HG02798 (cell line): ENCODE measurements at regions not wholly inside any gene's neighbourhood (a gene's known extent, or its start where the extent isn't known, plus 50 kb on each side); places are given as distances from the start of the nearest gene placed in this dataset.

Experiments
- ATAC-seq: cut with Tn5 transposase; IDR thresholded peaks from one replicate; pipeline ENCODE4 v1.9.1; 2021; ENCODE audit warnings: mild to moderate bottlenecking; ENCODE audit not compliant: unreplicated experiment, poor library complexity

DNA sequence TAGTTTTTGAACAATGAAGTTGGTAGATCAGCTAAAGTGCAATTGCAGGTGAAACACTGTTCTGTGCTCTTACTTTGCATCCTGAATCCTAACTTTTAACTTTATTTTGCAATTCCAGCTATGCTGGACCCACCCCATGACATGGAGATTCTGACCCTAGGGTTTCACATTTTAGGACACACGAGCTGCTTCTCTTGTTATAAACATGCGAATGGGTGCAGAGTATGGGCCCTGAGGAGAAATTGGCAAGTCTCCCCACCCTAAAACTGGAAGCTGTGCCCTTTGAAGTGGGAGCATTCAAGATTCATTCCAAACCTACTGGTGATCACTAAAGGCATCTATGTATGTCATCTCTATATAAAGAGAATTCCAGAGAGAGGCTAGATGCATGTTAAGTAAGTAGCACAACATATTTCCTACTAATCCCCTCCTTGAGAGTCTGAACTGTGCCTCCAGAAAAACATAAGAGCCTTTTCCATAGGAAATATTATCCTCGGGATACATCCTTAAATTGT is 794.3 kb upstream of the ZEB2 start:
- ATAC-seq = no peak

DNA sequence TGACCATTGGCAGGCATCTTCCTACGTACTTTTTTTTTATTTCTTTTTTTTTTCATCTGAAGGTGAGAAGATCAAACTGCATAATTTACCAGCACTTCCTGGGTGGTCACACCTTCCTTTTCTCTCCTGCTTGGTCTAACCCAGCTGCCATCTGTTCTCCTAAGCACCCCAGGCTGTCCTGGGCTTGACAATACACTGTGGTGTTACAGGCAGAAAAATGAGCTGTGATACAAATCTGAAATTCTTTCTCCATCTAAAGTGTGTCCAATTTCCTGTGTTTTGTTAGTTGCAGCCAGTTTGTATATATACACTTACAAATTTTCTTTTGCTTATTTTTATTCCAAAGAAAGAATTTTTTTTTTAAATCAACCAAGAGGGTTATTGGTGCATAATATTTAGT is 786.0 kb upstream of the ZEB2 start:
- no peak for ATAC-seq

DNA sequence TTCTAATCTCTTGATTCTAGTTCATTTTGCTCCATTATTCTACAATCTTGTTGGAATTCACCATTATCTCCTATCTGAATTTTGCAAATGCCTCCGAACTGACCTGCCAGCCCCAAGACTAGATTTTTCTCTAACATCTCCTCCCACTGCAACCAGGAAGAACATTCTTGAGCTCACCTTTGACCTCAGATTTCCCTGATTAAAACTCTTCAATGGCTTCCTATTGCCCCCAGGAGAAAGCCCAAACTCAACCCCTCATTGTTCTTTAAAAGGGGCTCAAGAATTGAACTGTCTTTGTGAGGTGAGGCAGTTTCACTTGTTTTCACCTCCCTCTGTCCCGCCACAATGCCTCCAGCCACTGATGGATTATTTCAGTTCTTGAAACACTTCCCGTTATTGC is 784.6 kb upstream of the ZEB2 start:
- no peak for ATAC-seq

DNA sequence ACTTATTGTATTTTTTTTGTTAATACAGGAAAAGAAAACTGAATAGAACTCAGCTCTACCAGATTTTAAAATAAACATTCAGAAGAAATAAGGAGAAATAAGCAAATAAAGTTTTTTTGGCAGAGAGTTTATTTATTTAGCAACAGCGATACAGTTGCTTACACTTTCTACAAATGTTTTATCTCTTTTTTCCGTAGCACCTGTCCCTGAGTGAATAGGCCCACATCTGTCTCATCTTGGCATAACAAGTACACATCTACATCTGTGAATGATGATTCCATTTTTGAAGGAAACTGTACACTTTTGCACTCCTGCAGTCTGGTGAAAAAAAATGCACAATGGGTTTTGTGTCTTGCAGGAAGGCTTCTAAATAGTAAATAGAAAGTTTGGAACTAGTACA is 783.6 kb upstream of the ZEB2 start:
- no peak for ATAC-seq

DNA sequence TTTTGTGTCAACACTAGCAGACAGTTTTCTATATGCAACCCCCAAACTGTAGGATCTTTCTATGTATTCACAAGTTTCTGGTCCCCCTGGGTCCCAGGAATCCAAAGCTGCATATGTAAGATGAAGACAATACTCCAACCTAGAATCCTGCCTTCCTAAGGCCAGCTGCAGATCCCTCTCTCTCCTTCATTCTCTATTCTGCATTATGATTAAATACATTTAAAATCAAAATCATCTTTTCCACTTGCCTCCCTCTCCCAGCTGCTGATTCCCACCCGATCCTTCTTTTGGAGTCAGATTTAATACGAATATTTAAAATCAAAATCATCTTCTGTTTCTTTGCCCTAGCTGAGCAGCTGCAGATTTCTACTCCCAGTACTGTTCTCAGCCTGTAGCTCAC is 783.0 kb upstream of the ZEB2 start:
- no peak for ATAC-seq

DNA sequence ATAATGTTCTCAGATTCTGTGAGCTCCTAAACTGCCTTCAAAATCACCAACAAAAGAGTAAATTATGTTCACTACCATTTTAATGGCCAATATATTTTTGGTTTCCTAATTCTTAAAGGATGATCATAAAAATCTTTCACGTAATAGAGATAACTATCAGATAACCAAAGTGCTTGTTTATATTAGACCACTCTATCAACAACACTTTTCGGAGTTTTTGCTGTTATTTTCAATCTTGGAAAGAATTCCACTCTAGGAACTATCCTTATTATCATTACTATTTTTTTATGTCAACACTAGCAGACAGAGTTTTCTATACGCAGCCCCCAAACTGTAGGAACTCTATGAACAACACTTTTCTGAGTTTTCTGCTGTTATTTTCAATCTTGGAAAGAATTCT is 782.5 kb upstream of the ZEB2 start:
- ATAC-seq = no peak

DNA sequence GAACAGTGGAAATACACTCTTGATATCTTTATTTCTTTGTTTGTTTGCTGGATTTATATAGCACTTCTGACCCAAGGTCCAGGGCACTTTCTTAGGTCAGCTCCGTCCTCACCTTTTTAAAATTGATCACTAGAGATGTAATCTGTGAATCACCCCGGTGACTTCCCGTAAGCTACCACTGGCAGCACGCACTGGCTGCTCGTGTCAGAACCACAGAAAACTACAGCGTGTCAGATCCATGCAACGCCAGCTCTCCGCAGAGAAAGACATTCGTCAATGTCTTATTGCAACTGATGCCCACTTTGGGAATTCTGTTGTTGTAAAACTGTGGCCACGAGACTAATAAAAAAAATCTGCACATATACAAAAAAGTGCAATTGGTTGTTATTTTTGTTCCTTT is 779.4 kb upstream of the ZEB2 start:
- no peak for ATAC-seq

DNA sequence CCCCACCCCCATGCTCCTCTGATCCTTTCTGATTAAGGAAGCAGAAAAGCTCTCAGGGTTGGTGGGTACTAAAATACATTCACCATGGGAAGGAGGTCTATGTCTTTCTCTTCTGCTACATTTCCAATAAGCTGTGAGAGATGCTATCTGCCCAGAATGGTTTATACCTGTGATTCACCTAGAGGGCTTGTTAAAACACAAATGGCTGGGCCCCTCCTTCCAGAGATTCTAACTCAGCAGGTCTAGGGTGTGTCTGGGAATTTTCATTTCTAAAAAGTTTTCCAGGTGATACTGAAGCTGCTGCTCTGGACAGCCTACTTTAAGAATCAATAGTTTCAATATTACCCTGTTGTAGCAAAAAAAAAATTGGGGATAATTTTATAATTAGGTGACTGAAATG is 772.2 kb upstream of the ZEB2 start:
- ATAC-seq = no peak

DNA sequence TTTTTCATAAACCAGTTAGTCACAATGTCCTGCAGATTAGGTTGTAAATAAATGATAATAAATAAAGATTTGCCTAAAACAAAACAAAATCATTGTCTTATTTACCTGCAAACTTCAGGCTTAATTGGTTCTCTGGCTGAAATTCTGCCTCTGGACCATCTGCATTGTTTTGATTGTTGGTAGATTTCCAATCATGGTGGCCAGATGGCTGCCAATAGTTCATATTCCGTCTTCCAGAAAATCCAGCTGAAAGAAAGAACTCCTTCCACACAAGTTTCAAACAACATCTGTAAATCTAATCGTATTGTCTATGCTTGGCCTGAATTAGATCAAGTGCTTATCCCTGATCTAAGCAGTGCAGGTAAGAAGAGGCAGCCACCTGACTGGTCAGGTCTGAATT is 771.1 kb upstream of the ZEB2 start:
- no peak for ATAC-seq

DNA sequence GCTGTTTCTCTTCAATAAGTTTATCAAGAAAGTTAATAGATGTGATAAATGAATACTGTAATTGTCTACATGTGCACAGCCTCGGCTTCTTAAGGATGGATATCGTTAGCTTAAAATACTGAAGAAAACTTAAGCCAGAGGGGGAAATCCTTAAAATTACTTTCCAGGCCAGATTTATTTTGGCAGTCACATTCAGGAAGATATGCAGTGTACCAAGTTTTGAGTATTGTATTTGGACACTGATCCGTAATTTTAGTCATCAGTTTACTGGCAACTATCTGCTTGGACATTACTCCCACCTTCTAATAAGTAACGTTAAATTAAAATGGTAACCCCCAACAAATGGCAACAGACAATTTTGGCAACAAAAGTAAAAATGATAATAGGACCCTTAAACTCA is 770.0 kb upstream of the ZEB2 start:
- no peak for ATAC-seq

DNA sequence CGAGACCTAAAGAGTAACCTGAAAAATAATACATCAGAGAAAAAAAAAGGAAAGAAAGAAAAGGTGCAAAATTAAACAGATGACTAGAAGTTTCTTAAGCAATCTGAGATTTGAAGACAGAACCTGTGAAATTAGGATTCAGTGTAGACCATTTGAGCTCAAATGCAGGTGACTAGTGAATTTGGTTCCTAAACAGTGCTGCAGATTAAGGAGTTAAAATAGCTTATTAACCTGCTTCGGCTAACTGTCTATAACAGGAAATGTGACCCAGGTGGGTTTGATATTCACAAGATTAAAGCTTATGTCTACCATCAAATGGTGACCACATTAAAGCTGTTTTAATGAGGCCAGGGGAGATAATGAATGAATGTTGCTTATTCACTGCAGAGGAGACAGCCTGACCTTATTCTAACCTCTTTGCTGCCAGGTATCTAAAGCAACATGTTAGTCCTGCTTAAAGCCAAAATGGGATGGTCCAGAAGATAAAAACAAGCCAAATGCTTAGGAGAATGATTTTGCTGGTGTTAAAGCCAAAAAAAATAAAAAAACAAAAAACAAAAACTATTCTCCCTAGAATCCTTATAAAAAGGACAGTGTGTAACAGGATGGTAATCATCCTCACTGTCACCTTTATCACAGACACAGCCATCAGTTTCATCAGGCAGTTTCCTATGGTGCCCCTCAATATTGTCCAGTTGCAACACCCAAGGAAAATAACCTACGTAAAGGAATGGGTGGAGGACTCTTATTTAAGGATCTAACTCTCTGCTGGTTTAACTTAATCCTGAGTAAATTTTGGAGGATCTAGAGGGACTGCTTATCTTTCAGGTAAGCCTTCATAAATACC is 769.0 kb upstream of the ZEB2 start:
- no peak for ATAC-seq

DNA sequence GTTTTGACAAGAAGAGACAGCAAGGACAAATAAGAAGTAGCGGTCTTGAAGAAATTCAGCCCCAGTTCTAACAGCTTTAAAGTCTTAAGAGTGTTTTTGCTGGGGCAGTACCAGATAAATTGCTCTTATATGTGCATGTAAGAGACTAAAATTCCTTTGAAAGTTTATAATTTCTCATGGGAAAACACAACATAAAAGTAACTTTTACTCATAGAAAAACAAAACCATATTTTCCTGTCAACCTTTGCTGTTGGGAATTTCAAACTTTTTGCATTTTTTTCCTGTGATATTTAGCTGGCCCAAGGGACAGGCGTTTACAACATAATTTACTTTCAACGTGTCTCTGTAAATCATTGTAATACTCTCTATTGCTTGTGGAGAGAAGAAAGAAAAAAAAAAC is 767.8 kb upstream of the ZEB2 start:
- no peak for ATAC-seq

DNA sequence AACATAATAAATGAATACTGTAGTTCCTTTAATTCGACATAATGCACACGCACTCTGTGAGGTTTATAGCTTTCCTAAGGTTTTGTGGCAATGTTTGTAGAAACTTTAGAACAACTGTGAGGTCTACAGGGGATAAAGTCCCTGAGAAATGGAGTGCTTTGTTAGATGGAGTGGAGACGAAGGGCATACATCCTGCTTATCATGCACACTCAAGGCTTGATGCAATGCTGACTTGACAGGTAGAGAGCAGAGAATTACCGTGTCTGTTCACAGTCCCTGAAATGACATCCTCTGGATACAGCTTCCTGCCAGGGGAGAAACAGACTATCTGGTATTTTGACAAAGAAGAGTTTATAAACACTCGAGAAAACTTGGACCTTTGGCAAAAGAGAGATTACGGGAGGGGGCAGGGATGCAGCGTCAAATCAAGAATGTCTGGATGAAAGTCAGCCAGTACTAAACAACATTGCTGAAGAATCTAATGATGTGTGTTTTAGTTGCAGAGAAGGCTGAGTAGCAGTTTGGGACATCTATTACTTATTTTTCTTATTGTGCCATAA is 766.9 kb upstream of the ZEB2 start:
- ATAC-seq = no peak

DNA sequence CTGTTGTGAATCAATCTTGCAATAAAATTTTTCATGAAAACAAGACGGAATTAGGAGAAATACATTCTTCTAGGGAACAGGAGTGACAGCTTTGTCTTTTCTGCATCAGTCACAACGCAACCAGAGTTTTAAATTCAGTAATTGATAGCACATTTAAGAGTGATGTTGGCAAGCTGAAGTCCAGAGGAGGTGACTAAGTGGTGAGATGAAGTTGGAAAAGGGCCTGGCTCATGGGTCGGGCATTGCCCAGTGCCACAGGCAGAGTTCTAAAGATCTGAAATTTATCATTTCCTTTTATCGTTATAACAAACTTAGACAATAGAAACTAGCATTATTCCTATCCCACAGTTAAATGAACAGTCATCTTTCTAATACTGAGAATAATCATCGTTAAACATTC is 764.6 kb upstream of the ZEB2 start:
- ATAC-seq = no peak

DNA sequence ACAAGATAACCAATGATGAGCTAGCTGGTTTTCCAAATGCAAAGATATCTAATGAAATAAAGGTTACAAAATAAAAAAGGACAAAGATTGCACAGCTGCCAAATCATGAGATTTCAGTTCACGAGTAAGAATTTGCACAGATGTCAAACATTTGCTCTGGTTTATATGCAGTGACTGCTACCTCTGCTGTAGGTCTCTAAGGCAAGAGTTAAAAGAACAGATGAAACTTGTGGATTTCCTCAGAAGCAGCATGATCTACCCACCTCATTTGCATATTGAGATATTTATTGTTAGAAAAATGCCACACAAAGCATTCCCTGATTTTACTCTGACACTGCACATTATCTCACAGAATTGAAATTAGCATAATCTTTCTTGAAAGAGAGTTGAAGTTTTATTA is 763.2 kb upstream of the ZEB2 start:
- no peak for ATAC-seq

DNA sequence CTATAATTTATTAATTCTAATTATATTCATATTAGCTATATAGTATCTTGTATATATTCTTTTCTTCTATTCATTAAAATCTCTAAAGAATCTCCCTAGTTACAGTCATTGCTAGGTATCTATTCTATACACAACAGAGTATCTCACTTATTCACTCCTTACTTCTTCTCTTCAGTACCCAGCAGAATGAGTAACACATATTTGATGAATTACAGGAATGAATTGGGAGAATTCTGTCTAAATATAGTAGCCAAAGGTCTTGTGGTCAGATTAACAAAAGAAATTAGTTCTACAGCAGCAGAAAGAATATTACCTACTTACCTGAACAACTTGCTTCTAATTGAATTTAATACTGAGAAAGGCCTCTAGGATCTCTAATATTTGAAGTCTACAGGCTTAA is 758.0 kb upstream of the ZEB2 start:
- no peak for ATAC-seq

DNA sequence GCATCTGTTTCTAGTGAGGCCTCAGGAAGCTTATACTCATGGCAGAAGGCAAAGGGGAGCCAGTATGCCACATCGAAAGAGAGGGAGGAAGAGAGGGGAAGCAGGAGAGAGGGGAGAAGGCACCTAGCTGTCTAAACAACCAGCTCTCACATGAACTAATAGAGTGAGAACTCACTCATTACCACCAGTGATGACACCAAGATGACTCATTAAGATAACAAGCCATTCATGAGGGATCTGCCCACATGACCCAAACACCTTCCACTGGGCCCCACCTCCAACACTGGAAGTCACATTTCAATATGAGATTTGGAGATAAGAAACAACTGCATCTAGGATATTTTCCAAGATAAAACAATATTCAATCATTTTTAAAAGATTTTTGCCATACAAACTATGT is 753.9 kb upstream of the ZEB2 start:
- no peak for ATAC-seq

DNA sequence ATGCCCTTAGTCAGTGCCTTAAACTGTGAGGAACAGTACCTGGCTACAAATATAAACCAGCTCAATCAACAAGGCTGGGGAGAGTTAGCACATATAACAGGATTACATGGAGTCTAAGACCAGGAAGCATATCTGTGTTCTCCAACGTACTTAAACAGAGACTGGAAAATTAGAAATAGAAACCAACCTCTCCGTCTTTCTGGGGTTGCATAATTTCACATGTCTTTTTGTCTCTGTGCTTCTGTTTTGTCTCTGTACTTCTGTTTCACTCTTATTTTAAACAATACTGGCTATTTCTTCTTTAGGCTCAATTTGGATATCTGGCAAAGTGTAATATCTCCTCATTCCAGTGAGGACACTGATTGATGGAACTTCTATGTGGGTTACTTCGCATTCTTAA is 749.0 kb upstream of the ZEB2 start:
- ATAC-seq = no peak

DNA sequence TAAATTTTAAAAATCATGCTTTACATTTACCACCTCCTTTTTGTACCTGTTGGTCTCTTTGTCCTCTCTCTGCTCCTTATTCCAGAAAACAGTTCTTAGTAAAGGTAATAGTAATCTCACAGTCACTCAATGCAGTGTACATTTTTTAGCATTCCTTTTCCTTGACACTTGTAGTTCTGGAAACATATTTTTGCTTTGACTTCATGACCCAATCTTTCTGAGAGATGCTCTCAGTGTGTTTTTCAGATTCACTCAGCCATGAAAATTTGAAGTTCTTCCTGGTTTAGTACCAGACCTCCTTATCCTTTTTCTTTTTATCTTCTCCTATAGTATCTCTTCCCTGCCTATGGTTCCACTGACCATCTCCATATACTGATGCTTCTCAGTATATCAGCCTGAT is 747.5 kb upstream of the ZEB2 start:
- ATAC-seq = no peak

DNA sequence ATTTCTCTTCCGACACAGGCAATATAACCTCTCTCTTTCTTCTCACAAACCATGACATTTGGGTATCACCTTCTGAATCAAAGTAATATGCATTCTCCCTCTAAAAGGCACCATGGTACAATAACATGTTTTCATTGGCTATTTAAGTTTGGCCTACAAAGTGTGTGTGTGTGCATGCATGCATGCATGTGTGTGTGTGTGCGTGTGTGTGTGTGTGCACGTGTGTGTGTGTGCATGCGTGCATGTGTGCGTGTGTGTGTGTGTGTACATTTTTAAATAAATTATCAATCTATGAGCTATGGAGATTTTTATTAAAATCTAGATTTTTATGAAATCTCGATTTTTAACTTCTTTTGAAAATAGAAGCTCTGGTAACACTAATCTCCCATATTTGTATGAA is 745.3 kb upstream of the ZEB2 start:
- no peak for ATAC-seq

DNA sequence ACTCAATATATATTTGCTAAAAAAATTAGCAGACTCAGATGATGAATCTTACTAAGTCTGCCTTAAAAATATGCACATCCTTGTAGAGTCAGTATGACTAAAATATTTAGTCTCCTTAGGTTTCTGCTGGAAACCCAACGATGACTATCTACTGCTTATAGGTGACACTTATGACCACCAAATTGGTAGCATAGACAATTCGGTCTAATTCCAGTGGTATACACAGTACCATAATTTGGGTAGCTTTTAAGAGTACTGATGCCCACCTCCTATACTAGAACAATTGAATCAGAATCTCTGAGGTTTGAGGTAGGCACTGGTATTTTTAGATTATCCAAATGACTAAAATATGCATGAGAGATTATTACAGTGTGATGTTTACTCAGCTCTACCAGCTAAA is 740.8 kb upstream of the ZEB2 start:
- ATAC-seq = no peak

DNA sequence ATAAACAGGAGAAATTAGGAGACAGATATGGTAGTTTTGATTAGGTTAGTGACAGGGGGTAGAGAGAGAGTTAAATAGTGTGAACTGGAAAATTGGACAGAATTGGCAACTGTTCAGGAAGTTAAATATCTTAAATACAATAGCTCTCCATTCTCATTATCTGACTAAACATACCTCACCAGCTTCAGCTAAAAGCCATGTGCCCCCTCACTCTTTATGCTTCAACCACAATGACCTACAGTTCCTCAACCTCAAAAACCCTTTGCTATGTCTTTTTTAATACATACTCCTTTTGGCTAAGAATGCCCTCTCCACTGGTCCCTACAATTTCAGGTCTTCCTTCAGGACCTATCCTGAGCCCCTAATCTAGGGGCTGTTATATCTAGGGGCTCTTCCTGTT is 740.2 kb upstream of the ZEB2 start:
- ATAC-seq = no peak
